CD14-positive monocyte (primary cell): ENCODE measurements at regions not wholly inside any gene's neighbourhood (a gene's known extent, or its start where the extent isn't known, plus 50 kb on each side); places are given as distances from the start of the nearest gene placed in this dataset.

Experiments used
- DNase-seq, 3 donors: peaks; one replicate each; pipeline ENCODE4 v3.0.0-alpha.2; 2011 to 2022
- H2AFZ ChIP-seq: 2 replicates; pipeline ENCODE4 v1.6.0; 2012; ENCODE audit warnings: mild to moderate bottlenecking, low read depth, low read length, inconsistent platforms; ENCODE audit not compliant: insufficient read depth, poor library complexity, severe bottlenecking
- H3K27ac ChIP-seq, 2 donors: 1 replicate in 1 of 2; 2 replicates in 1 of 2; pipeline ENCODE4 v1.5.1; 2012 to 2013; ENCODE audit warnings: low read length in 2 of 2, control low read depth in 1 of 2, inconsistent platforms in 1 of 2, low read depth in 1 of 2, mild to moderate bottlenecking in 1 of 2
- H3K27me3 ChIP-seq, 2 donors: one replicate each; pipeline versions ENCODE4 v1.6.0 to v1.6.1; 2011 to 2013; ENCODE audit warnings: low read length in 2 of 2; ENCODE audit not compliant: control insufficient read depth in 2 of 2, insufficient read depth in 2 of 2
- H3K36me3 ChIP-seq, 2 donors: replicated peaks in 1 of 2; 1 replicate in 1 of 2; 2 replicates in 1 of 2; pipeline versions ENCODE4 v1.5.1 to v1.6.1; 2012 to 2013; ENCODE audit warnings: low read length in 2 of 2, control low read depth in 1 of 2, inconsistent platforms in 1 of 2, mild to moderate bottlenecking in 1 of 2; ENCODE audit not compliant: insufficient read depth in 2 of 2, control insufficient read depth in 1 of 2
- H3K4me1 ChIP-seq, 2 donors: 1 replicate in 1 of 2; 2 replicates in 1 of 2; pipeline versions ENCODE4 v1.5.1 to v1.6.1; 2012 to 2013; ENCODE audit warnings: low read length in 2 of 2, control low read depth in 1 of 2, inconsistent platforms in 1 of 2, mild to moderate bottlenecking in 1 of 2, moderate library complexity in 1 of 2; ENCODE audit not compliant: insufficient read depth in 2 of 2, control insufficient read depth in 1 of 2
- H3K4me2 ChIP-seq: replicated peaks from 2 replicates; pipeline ENCODE3; 2012; ENCODE audit warnings: low read length, moderate library complexity, mild to moderate bottlenecking; ENCODE audit not compliant: poor library complexity, severe bottlenecking; ENCODE audit errors: extremely low read depth
- H3K4me3 ChIP-seq, 3 experiments: fragments of 200-600 bp in 1 of 3; sonication (generic) in 1 of 3; replicated peaks in 1 of 3; 1 replicate in 2 of 3; 2 replicates in 1 of 3; pipeline ENCODE4 v1.5.1; 2011 to 2013; ENCODE audit warnings: low read length in 3 of 3, mild to moderate bottlenecking in 3 of 3, control low read depth in 2 of 3, low read depth in 2 of 3, inconsistent platforms in 1 of 3, moderate library complexity in 1 of 3
- H3K79me2 ChIP-seq: 2 replicates; pipeline ENCODE4 v1.6.0; 2012; ENCODE audit warnings: mild to moderate bottlenecking, control low read depth, inconsistent platforms, low read length, moderate library complexity; ENCODE audit not compliant: insufficient read depth
- H3K9ac ChIP-seq: 2 replicates; pipeline ENCODE4 v1.6.0; 2017; ENCODE audit warnings: low read length, mild to moderate bottlenecking; ENCODE audit not compliant: insufficient read depth, poor library complexity, severe bottlenecking
- H3K9me3 ChIP-seq, 2 donors: replicated peaks in 1 of 2; 1 replicate in 1 of 2; 2 replicates in 1 of 2; pipeline versions ENCODE4 v1.5.1 to v1.6.1; 2012 to 2013; ENCODE audit warnings: low read length in 2 of 2, control low read depth in 1 of 2; ENCODE audit not compliant: control insufficient read depth in 1 of 2, insufficient read depth in 1 of 2
- H4K20me1 ChIP-seq: 2 replicates; pipeline ENCODE4 v1.6.0; 2012; ENCODE audit warnings: mild to moderate bottlenecking, low read length, control low read depth, moderate library complexity; ENCODE audit not compliant: insufficient read depth
- H3K27ac Mint-ChIP-seq, 7 donors: one replicate each; pipeline ENCODE4 v1.8.0; 2020; ENCODE audit warnings: mild to moderate bottlenecking in 7 of 7, mixed read lengths in 7 of 7, moderate library complexity in 6 of 7, inconsistent platforms in 2 of 7
- H3K27me3 Mint-ChIP-seq, 3 donors: one replicate each; pipeline ENCODE4 v1.8.0; 2021 to 2022; ENCODE audit warnings: low read depth in 3 of 3, mild to moderate bottlenecking in 3 of 3, mixed read lengths in 3 of 3, moderate library complexity in 3 of 3, inconsistent platforms in 1 of 3
- H3K36me3 Mint-ChIP-seq, 2 donors: one replicate each; pipeline ENCODE4 v1.8.0; 2020; ENCODE audit warnings: mixed read lengths in 2 of 2, inconsistent platforms in 1 of 2, mild to moderate bottlenecking in 1 of 2
- H3K4me1 Mint-ChIP-seq: one replicate; pipeline ENCODE4 v1.8.0; 2020; ENCODE audit warnings: mild to moderate bottlenecking, mixed read lengths
- H3K4me3 Mint-ChIP-seq, 2 donors: one replicate each; pipeline ENCODE4 v1.8.0; 2020; ENCODE audit warnings: mild to moderate bottlenecking in 2 of 2, mixed read lengths in 2 of 2, moderate library complexity in 1 of 2
- H3K9me3 Mint-ChIP-seq, 7 donors: one replicate each; pipeline ENCODE4 v1.8.0; 2020 to 2022; ENCODE audit warnings: mixed read lengths in 7 of 7, mild to moderate bottlenecking in 6 of 7, moderate library complexity in 6 of 7, inconsistent platforms in 2 of 7
- WGBS: methylation state at CpG from one replicate; pipeline ENCODE4 v1.1.5; 2013; ENCODE audit warnings: missing lambda C conversion rate; ENCODE audit not compliant: insufficient coverage; 5-methylcytosine and 5-hydroxymethylcytosine counted together
- intact Hi-C, 2 donors: fragments of 100-400 bp; cut with micrococcal nuclease; formaldehyde crosslinking; loops; one replicate each; pipeline versions ENCODE4 v1.15.0 to v1.15.1; 2023
- TF ChIP-seq, protein P1 (sequence below): fragments of 200-600 bp; IDR thresholded peaks from one replicate; pipeline ENCODE4 v1.8.0; 2022; ENCODE audit warnings: antibody characterized with exemption, mild to moderate bottlenecking

DNA sequence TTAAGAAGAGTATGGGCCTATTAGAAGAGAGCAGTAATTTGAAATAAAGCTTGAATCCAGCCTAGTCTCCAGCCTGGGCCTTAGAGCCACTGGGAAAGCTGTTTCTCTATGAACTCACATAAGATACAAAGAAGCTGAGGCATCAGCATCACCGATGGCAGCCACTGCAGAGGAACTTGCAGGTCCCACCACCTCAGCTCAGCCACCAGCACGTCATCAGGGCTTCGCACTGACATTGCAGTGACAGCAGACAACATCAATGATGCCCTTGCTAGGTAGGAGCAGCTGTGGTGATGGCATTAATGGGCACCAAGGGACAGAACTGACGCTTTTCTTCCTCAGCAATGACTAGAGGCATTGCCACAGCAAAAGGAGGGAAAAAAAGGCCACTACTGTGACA lies 67.7 kb upstream of the CDC42EP3 start:
- Mint-ChIP-seq H3K27ac (no peak overlapping the region), H3K36me3 (no peaks in the 10 kb centered on the region), H3K4me3 (no peak overlapping the region), H3K27me3 (peaks cover 0 to 2% (median 1%) of the 10 kb centered on the region in 3 donors), H3K4me1 (peaks cover 26% of the 10 kb centered on the region), H3K9me3 (peaks cover 2 to 14% (median 10%) of the 10 kb centered on the region in 7 donors)
- no peak for DNase-seq
- no peaks in the 10 kb centered on the region for H3K9me3 ChIP-seq
- intact Hi-C loops = no loop called here
- no peak overlapping the region for H3K4me2 ChIP-seq
- no peak overlapping the region for H2AFZ ChIP-seq
- TF ChIP-seq, protein P1, sequence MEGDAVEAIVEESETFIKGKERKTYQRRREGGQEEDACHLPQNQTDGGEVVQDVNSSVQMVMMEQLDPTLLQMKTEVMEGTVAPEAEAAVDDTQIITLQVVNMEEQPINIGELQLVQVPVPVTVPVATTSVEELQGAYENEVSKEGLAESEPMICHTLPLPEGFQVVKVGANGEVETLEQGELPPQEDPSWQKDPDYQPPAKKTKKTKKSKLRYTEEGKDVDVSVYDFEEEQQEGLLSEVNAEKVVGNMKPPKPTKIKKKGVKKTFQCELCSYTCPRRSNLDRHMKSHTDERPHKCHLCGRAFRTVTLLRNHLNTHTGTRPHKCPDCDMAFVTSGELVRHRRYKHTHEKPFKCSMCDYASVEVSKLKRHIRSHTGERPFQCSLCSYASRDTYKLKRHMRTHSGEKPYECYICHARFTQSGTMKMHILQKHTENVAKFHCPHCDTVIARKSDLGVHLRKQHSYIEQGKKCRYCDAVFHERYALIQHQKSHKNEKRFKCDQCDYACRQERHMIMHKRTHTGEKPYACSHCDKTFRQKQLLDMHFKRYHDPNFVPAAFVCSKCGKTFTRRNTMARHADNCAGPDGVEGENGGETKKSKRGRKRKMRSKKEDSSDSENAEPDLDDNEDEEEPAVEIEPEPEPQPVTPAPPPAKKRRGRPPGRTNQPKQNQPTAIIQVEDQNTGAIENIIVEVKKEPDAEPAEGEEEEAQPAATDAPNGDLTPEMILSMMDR = no peak
- no peak overlapping the region for H3K4me3 ChIP-seq
- peaks cover 20 to 22% of the 10 kb centered on the region in 2 donors for H3K4me1 ChIP-seq
- H4K20me1 ChIP-seq = no peaks in the 10 kb centered on the region
- H3K9ac ChIP-seq = no peak overlapping the region
- 100% methylated on average over 2 of the region's 4 CpGs for WGBS
- H3K27me3 ChIP-seq = no peaks in the 10 kb centered on the region
- H3K79me2 ChIP-seq = no peaks in the 10 kb centered on the region
- no peaks in the 10 kb centered on the region for H3K36me3 ChIP-seq
- no peak overlapping the region for H3K27ac ChIP-seq

GRCh38 chr2:37740164-37740739 lies 68.8 kb upstream of the CDC42EP3 start:
- Histone ChIP-seq H3K9me3 (no peaks in the 10 kb centered on the region), H3K4me2 (no peak overlapping the region), H3K9ac (no peak overlapping the region), H4K20me1 (no peaks in the 10 kb centered on the region), H3K36me3 (no peaks in the 10 kb centered on the region), H3K4me1 (peaks cover 9 to 11% of the 10 kb centered on the region in 2 donors), H2AFZ (no peak overlapping the region), H3K79me2 (no peaks in the 10 kb centered on the region), H3K27ac (no peak overlapping the region), H3K4me3 (no peak overlapping the region), H3K27me3 (no peaks in the 10 kb centered on the region)
- peaks cover 0 to 2% (median 1%) of the 10 kb centered on the region in 3 donors for H3K27me3 Mint-ChIP-seq
- 92% methylated on average over 1 of the region's 3 CpGs for WGBS
- intact Hi-C loops = no loop called here
- peaks cover 15% of the 10 kb centered on the region for H3K4me1 Mint-ChIP-seq
- H3K27ac Mint-ChIP-seq = no peak overlapping the region
- no peak overlapping the region for H3K4me3 Mint-ChIP-seq
- TF ChIP-seq, protein P1 = no peak
- no peak for DNase-seq
- H3K36me3 Mint-ChIP-seq = no peaks in the 10 kb centered on the region
- peaks cover 2 to 14% (median 10%) of the 10 kb centered on the region in 7 donors for H3K9me3 Mint-ChIP-seq
